Stomach (tissue), 4 donors: ENCODE measurements at regions not wholly inside any gene's neighbourhood (a gene's known extent, or its start where the extent isn't known, plus 50 kb on each side); places are given as distances from the start of the nearest gene placed in this dataset.

Source experiments
- CTCF ChIP-seq, 7 experiments: fragments of 450-650 bp in 4 of 7; fragments of 200-600 bp in 3 of 7; sonication (generic) in 3 of 7; IDR thresholded peaks; one replicate each; pipeline ENCODE4 v1.5.1; 2016 to 2019; ENCODE audit warnings: antibody characterized with exemption in 7 of 7, control low read depth in 2 of 7, mild to moderate bottlenecking in 1 of 7
- POLR2AphosphoS5 ChIP-seq, 3 donors: sonication (generic); formaldehyde crosslinking; IDR thresholded peaks; one replicate each; pipeline ENCODE4 v1.6.1; 2016; ENCODE audit warnings: antibody characterized with exemption in 3 of 3

GRCh38 chr12:124504273-124505000 lies 63.0 kb downstream of the NCOR2 start:
- TF ChIP-seq CTCF (IDR thresholded peaks at IDR 0.05) (no peak), POLR2AphosphoS5 (IDR thresholded peaks at IDR 0.05) (no peak)
